Neural crest cell (in vitro differentiated cells): ENCODE measurements at regions not wholly inside any gene's neighbourhood (a gene's known extent, or its start where the extent isn't known, plus 50 kb on each side); places are given as distances from the start of the nearest gene placed in this dataset.

ENCODE experiments used
- DNase-seq: peaks from one replicate; pipeline ENCODE4 v3.0.0; 2021; ENCODE audit warnings: low read depth, mixed read lengths, low spot score
- H3K27ac Mint-ChIP-seq: one replicate; pipeline ENCODE4 v1.8.0; 2021; ENCODE audit warnings: mild to moderate bottlenecking, mixed read lengths; ENCODE audit not compliant: unreplicated experiment
- H3K27me3 Mint-ChIP-seq: 2 replicates; pipeline ENCODE4 v1.8.0; 2021; ENCODE audit warnings: low read depth, mild to moderate bottlenecking, mixed read lengths
- H3K36me3 Mint-ChIP-seq: 2 replicates; pipeline ENCODE4 v1.8.0; 2021; ENCODE audit warnings: low read depth, mild to moderate bottlenecking, mixed read lengths
- H3K4me1 Mint-ChIP-seq: 2 replicates; pipeline ENCODE4 v1.8.0; 2021; ENCODE audit warnings: mixed read lengths
- H3K4me3 Mint-ChIP-seq: one replicate; pipeline ENCODE4 v1.8.0; 2021; ENCODE audit warnings: mild to moderate bottlenecking, mixed read lengths
- H3K9me3 Mint-ChIP-seq: 2 replicates; pipeline ENCODE4 v1.8.0; 2021; ENCODE audit warnings: mixed read lengths
- CTCF ChIP-seq: fragments of 200-600 bp; sonication (generic); conservative IDR thresholded peaks from 2 replicates; pipeline ENCODE4 v1.5.0; 2021; ENCODE audit warnings: antibody characterized with exemption, mild to moderate bottlenecking

GRCh38 chr1:208907790-208908189, 663.6 kb upstream of the PLXNA2 start:
- no peak overlapping the region for H3K27ac Mint-ChIP-seq
- DNase-seq: no peak
- no peak overlapping the region for H3K4me3 Mint-ChIP-seq
- no peaks in the 10 kb centered on the region for H3K27me3 Mint-ChIP-seq
- H3K9me3 Mint-ChIP-seq: no peaks in the 10 kb centered on the region
- H3K36me3 Mint-ChIP-seq: no peaks in the 10 kb centered on the region
- no peak for TF ChIP-seq CTCF
- H3K4me1 Mint-ChIP-seq: no peaks in the 10 kb centered on the region

GRCh38 chr1:208909011-208909984, 665.1 kb upstream of the PLXNA2 start:
- H3K4me3 Mint-ChIP-seq: no peak overlapping the region
- H3K27me3 Mint-ChIP-seq: no peaks in the 10 kb centered on the region
- no peaks in the 10 kb centered on the region for H3K4me1 Mint-ChIP-seq
- H3K36me3 Mint-ChIP-seq: no peaks in the 10 kb centered on the region
- TF ChIP-seq CTCF: no peak
- no peaks in the 10 kb centered on the region for H3K9me3 Mint-ChIP-seq
- no peak for DNase-seq
- no peak overlapping the region for H3K27ac Mint-ChIP-seq

- no peak for DNase-seq
- Mint-ChIP-seq H3K27me3 (no peaks in the 10 kb centered on the region), H3K27ac (no peak overlapping the region), H3K4me3 (no peak overlapping the region), H3K36me3 (no peaks in the 10 kb centered on the region), H3K9me3 (no peaks in the 10 kb centered on the region), H3K4me1 (no peaks in the 10 kb centered on the region)
- TF ChIP-seq CTCF: no peak
These were observed 666.0 kb upstream of the PLXNA2 start for GRCh38 chr1:208910161-208910560.

GRCh38 chr1:208917281-208917680, 666.2 kb upstream of the CAMK1G start:
- Mint-ChIP-seq H3K4me3 (no peak overlapping the region), H3K9me3 (peaks cover 7% of the 10 kb centered on the region), H3K36me3 (no peaks in the 10 kb centered on the region), H3K4me1 (no peaks in the 10 kb centered on the region), H3K27ac (peak overlapping the region; percentile 40), H3K27me3 (no peaks in the 10 kb centered on the region)
- DNase-seq: no peak
- TF ChIP-seq CTCF: no peak

- H3K36me3 Mint-ChIP-seq: no peaks in the 10 kb centered on the region
- DNase-seq: no peak
- peak overlapping the region; percentile 40 for H3K27ac Mint-ChIP-seq
- H3K4me1 Mint-ChIP-seq: no peaks in the 10 kb centered on the region
- no peaks in the 10 kb centered on the region for H3K27me3 Mint-ChIP-seq
- no peak overlapping the region for H3K4me3 Mint-ChIP-seq
- no peak for TF ChIP-seq CTCF
- H3K9me3 Mint-ChIP-seq: peaks cover 7% of the 10 kb centered on the region
These were observed 665.8 kb upstream of the CAMK1G start for GRCh38 chr1:208917723-208918122.
